ENCODE measurements at regions not wholly inside any gene's neighbourhood (a gene's known extent, or its start where the extent isn't known, plus 50 kb on each side); places are given as distances from the start of the nearest gene placed in this dataset.

DNA sequence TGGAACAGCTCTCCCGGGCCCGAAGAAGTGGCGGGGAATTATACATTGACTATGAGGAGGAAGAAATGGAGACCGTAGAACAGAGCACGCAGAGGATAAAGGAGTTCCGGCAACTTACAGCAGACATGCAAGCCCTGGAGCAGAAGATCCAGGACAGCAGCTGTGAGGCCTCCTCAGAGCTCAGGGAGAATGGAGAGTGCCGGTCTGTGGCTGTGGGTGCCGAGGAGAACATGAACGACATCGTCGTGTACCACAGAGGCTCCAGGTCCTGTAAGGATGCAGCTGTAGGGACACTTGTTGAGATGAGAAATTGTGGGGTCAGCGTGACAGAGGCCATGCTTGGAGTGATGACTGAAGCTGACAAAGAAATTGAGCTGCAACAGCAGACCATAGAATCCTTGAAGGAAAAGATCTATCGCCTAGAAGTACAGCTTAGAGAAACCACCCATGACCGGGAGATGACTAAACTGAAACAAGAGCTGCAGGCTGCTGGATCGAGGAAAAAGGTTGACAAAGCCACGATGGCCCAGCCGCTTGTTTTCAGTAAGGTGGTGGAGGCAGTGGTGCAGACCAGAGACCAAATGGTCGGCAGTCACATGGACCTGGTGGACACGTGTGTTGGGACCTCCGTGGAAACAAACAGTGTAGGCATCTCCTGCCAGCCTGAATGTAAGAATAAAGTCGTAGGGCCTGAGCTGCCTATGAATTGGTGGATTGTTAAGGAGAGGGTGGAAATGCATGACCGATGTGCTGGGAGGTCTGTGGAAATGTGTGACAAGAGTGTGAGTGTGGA, 129.5 kb upstream of the DMRT1 start:
- in situ Hi-C loops (cut with MboI; ENCODE audit: low pct_unique_long_range_greater_than_20kb, low sequenced_read_pairs, unreplicated experiment) = no loop called here
- DNase-seq (ENCODE audit: low spot score) = no peak
- TF ChIP-seq, protein P1, sequence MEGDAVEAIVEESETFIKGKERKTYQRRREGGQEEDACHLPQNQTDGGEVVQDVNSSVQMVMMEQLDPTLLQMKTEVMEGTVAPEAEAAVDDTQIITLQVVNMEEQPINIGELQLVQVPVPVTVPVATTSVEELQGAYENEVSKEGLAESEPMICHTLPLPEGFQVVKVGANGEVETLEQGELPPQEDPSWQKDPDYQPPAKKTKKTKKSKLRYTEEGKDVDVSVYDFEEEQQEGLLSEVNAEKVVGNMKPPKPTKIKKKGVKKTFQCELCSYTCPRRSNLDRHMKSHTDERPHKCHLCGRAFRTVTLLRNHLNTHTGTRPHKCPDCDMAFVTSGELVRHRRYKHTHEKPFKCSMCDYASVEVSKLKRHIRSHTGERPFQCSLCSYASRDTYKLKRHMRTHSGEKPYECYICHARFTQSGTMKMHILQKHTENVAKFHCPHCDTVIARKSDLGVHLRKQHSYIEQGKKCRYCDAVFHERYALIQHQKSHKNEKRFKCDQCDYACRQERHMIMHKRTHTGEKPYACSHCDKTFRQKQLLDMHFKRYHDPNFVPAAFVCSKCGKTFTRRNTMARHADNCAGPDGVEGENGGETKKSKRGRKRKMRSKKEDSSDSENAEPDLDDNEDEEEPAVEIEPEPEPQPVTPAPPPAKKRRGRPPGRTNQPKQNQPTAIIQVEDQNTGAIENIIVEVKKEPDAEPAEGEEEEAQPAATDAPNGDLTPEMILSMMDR (IDR thresholded peaks at IDR 0.05; ENCODE audit: extremely low read depth, insufficient read depth, missing control alignments) = no peak

DNA sequence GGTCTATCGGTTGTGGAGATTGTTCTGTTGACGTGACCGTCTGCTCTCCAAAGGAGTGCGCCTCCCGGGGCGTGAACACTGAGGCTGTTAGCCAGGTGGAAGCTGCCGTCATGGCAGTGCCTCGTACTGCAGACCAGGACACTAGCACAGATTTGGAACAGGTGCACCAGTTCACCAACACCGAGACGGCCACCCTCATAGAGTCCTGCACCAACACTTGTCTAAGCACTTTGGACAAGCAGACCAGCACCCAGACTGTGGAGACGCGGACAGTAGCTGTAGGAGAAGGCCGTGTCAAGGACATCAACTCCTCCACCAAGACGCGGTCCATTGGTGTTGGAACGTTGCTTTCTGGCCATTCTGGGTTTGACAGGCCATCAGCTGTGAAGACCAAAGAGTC, 128.9 kb upstream of the DMRT1 start:
- in situ Hi-C loops (cut with MboI; ENCODE audit: low pct_unique_long_range_greater_than_20kb, low sequenced_read_pairs, unreplicated experiment) = no loop called here
- TF ChIP-seq, protein P1 (IDR thresholded peaks at IDR 0.05; ENCODE audit: extremely low read depth, insufficient read depth, missing control alignments) = no peak
- DNase-seq (ENCODE audit: low spot score) = no peak

DNA sequence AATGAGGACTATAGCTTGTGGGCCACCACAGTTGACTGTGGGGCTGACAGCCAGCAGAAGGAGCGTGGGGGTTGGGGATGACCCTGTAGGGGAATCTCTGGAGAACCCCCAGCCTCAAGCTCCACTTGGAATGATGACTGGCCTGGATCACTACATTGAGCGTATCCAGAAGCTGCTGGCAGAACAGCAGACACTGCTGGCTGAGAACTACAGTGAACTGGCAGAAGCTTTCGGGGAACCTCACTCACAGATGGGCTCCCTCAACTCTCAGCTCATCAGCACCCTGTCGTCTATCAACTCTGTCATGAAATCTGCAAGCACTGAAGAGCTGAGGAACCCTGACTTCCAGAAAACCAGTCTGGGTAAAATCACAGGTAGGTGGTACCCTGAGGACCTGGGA, 128.4 kb upstream of the DMRT1 start:
- TF ChIP-seq, protein P1 (IDR thresholded peaks at IDR 0.05; ENCODE audit: extremely low read depth, insufficient read depth, missing control alignments) = no peak
- in situ Hi-C loops (cut with MboI; ENCODE audit: low pct_unique_long_range_greater_than_20kb, low sequenced_read_pairs, unreplicated experiment) = no loop called here
- DNase-seq (ENCODE audit: low spot score) = no peak

DNA sequence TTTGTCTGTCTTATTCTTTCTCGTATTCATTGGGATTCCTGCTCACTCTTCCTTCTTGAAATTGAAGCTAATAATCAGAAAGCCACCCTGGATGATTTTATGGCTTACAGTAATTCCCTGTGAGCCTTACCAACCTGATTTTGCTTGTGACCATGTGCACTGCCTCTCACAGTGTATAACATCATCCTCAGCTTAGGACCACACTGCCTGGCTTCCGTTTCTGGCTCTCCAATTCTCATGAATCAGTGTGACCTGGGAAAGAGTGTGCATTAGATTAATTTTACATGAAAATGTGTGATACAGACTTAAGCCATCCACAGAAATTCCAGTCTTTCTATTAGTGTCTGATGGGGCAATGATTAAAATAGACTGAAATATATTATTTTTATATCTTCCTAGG, 126.8 kb upstream of the DMRT1 start:
- no peak for DNase-seq (ENCODE audit: low spot score)
- TF ChIP-seq, protein P1 (IDR thresholded peaks at IDR 0.05; ENCODE audit: extremely low read depth, insufficient read depth, missing control alignments) = no peak
- in situ Hi-C loops (cut with MboI; ENCODE audit: low pct_unique_long_range_greater_than_20kb, low sequenced_read_pairs, unreplicated experiment) = no loop called here

DNA sequence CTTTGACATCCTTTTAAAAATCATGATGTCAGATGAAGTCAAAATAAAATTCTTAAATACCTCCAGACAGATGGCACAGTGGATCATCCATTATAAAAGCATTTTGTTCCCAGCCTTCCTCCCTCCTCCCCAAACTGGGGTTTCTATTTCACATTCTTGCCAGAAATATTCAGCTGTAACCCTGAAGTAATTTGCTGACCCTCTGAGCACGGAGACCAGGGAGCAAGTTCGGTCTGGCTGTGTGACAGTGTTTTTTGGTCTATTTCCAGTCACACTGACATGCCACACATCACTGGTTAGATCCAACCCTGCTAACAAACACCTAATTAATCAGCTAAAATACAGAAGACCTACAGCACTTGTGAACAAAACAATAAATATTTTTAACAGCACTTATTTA, 126.2 kb upstream of the DMRT1 start:
- TF ChIP-seq, protein P1 (IDR thresholded peaks at IDR 0.05; ENCODE audit: extremely low read depth, insufficient read depth, missing control alignments) = no peak
- DNase-seq (ENCODE audit: low spot score) = no peak
- in situ Hi-C loops (cut with MboI; ENCODE audit: low pct_unique_long_range_greater_than_20kb, low sequenced_read_pairs, unreplicated experiment) = no loop called here

DNA sequence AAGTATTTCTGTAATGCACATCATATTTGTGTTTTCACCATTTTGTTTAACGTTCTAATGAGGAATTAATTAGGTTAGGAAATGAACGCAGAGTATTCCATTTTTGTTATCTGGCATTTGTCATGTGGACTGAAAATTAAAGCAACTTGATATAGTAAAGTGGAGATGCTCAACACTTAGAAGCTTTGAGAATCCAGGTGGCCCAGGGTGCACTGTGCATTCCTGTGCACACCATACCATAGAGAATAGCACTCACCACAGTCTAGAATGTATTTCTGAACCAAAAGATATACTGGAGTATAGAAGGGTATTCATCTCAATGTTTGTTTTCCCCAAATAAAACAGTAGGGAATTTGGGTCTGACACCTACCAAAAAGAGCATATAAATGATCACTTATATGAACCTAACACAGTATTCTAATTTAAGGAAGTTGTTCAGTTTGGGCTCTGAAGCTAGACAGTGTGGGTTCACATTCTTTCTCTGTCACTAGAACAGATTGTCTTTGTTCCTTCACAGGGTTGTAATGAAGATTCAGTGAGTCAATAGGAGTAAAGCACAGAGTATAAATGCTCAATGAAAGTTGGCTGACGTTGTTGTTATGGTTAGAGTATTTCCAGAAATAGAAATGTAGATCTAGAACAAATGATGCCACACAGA, 125.6 kb upstream of the DMRT1 start:
- TF ChIP-seq, protein P1 (IDR thresholded peaks at IDR 0.05; ENCODE audit: extremely low read depth, insufficient read depth, missing control alignments) = no peak
- DNase-seq (ENCODE audit: low spot score) = no peak
- in situ Hi-C loops (cut with MboI; ENCODE audit: low pct_unique_long_range_greater_than_20kb, low sequenced_read_pairs, unreplicated experiment) = no loop called here
